ENCODE measurements at regions not wholly inside any gene's neighbourhood (a gene's known extent, or its start where the extent isn't known, plus 50 kb on each side); places are given as distances from the start of the nearest gene placed in this dataset.

- Histone ChIP-seq H3K27ac (no peak overlapping the region), H3K4me1 (no peaks in the 10 kb centered on the region), H3K9ac (no peak overlapping the region), H3K27me3 (no peaks in the 10 kb centered on the region), H3K4me2 (no peak overlapping the region), H3K36me3 (no peaks in the 10 kb centered on the region), H3K4me3 (no peak overlapping the region), H4K20me1 (no peaks in the 10 kb centered on the region), H3K9me3 (replicated peaks in 1 of 11) (peaks cover 0 to under 1% (median 0%) of the 10 kb centered on the region in 11 experiments; a peak in 1 of 22 replicates)
- no peak for TF ChIP-seq Cebpa-rat (IDR thresholded peaks at IDR 0.05)
Measured at GRCh38 chr4:149269835-149270234, 545.8 kb downstream of the IQCM start.

DNA sequence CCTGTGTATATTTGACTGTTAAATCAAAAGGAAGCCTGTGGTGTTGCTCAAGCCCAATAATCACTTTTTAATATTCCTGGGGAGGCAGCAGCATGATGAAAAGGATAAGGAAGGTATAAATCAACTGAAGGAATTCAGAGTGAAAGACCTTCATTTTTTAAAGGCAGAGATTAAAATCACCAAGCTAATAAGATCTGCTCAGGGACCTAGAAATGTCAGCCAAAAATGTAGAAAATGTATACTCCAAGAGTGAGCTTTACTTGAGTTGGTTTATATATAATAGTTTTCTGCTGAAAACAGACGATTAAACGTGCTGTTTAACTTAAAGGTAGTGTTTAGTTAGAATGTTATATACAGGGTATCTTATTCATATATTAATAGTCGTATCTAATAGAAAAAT lies 549.3 kb downstream of the IQCM start:
- Histone ChIP-seq H3K4me1 (no peaks in the 10 kb centered on the region), H3K9me3 (replicated peaks in 1 of 11) (no peaks in the 10 kb centered on the region), H3K4me3 (no peak overlapping the region), H3K27me3 (no peaks in the 10 kb centered on the region), H3K36me3 (no peaks in the 10 kb centered on the region), H4K20me1 (no peaks in the 10 kb centered on the region), H3K27ac (no peak overlapping the region), H3K4me2 (no peak overlapping the region), H3K9ac (no peak overlapping the region; a peak in 1 of 22 replicates)
- no peak for TF ChIP-seq Cebpa-rat (IDR thresholded peaks at IDR 0.05)

GRCh38 chr4:149265645-149266044 lies 550.0 kb downstream of the IQCM start:
- Histone ChIP-seq H3K4me2 (no peak overlapping the region), H3K4me3 (no peak overlapping the region), H3K27ac (no peak overlapping the region), H3K9me3 (replicated peaks in 1 of 11) (no peaks in the 10 kb centered on the region), H3K4me1 (no peaks in the 10 kb centered on the region), H3K27me3 (no peaks in the 10 kb centered on the region), H4K20me1 (no peaks in the 10 kb centered on the region), H3K9ac (no peak overlapping the region; a peak in 1 of 22 replicates), H3K36me3 (no peaks in the 10 kb centered on the region)
- peak in 2 of 11 experiments; percentile 48 to 61; a peak in 3 of 22 replicates for TF ChIP-seq Cebpa-rat (IDR thresholded peaks at IDR 0.05)

- H3K27me3 ChIP-seq, result no peaks in the 10 kb centered on the region
- H4K20me1 ChIP-seq, result no peaks in the 10 kb centered on the region
- no peak for TF ChIP-seq Cebpa-rat (IDR thresholded peaks at IDR 0.05)
- H3K4me2 ChIP-seq, result no peak overlapping the region
- no peak overlapping the region for H3K27ac ChIP-seq
- no peak overlapping the region for H3K4me3 ChIP-seq
- H3K4me1 ChIP-seq, result no peaks in the 10 kb centered on the region
- H3K9me3 ChIP-seq (replicated peaks in 1 of 11), result no peaks in the 10 kb centered on the region
- no peaks in the 10 kb centered on the region for H3K36me3 ChIP-seq
- no peak overlapping the region for H3K9ac ChIP-seq
Measured at GRCh38 chr4:149264093-149264733, 551.4 kb downstream of the IQCM start.

GRCh38 chr4:149248191-149248764 lies 567.4 kb downstream of the IQCM start:
- H3K27me3 ChIP-seq, result no peaks in the 10 kb centered on the region
- H3K27ac ChIP-seq, result no peak overlapping the region
- no peaks in the 10 kb centered on the region for H3K4me1 ChIP-seq
- H3K36me3 ChIP-seq, result no peaks in the 10 kb centered on the region
- no peaks in the 10 kb centered on the region for H4K20me1 ChIP-seq
- no peak overlapping the region for H3K4me3 ChIP-seq
- no peak for TF ChIP-seq Cebpa-rat (IDR thresholded peaks at IDR 0.05)
- H3K4me2 ChIP-seq, result no peak overlapping the region
- H3K9ac ChIP-seq, result no peak overlapping the region
- no peaks in the 10 kb centered on the region for H3K9me3 ChIP-seq (replicated peaks in 1 of 11)

DNA sequence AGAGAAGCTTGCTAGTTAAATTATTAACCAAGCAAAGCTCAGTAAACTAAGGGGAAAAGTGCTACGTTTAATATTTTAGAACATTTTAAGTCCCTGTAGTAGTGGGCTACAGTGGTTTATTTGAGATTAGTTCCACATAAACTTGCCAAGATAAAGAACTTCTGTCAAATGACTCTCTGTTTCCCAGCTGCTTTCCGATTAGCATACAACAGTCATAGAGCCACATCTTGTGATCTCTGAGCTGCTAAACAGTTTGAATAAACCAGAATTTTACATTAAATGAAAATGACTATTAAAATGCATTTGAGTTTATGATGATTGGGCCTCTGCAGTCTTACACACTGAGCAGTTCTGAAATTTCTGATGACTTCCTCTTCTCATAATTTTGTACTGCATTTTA lies 568.5 kb downstream of the IQCM start:
- no peaks in the 10 kb centered on the region for H3K36me3 ChIP-seq
- no peaks in the 10 kb centered on the region for H3K27me3 ChIP-seq
- H3K4me3 ChIP-seq, result no peak overlapping the region
- H3K9ac ChIP-seq, result no peak overlapping the region
- no peak overlapping the region for H3K4me2 ChIP-seq
- no peak for TF ChIP-seq Cebpa-rat (IDR thresholded peaks at IDR 0.05)
- H4K20me1 ChIP-seq, result no peaks in the 10 kb centered on the region
- no peak overlapping the region for H3K27ac ChIP-seq
- no peaks in the 10 kb centered on the region for H3K4me1 ChIP-seq
- H3K9me3 ChIP-seq (replicated peaks in 1 of 11), result no peaks in the 10 kb centered on the region

DNA sequence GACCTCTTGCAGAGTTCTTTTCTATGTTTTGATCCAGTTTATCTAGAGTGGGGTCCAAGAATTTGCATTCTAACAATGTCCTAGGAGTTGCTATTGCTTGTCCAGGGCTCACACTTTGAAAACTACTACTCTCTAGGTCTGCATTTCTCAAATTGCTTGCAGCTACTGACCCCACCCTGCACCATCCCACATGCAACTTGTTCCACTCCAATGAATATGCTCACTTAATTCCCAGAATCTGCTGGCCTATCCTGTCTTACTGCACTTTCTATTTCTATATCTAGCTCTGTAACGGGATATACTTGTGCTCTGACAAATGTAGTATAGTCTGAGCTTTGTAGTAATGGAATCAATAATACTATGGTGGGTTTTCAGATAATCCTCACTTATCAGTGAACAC lies 570.3 kb downstream of the IQCM start:
- no peak for TF ChIP-seq Cebpa-rat (IDR thresholded peaks at IDR 0.05)
- Histone ChIP-seq H3K36me3 (no peaks in the 10 kb centered on the region), H3K4me1 (no peaks in the 10 kb centered on the region)

DNA sequence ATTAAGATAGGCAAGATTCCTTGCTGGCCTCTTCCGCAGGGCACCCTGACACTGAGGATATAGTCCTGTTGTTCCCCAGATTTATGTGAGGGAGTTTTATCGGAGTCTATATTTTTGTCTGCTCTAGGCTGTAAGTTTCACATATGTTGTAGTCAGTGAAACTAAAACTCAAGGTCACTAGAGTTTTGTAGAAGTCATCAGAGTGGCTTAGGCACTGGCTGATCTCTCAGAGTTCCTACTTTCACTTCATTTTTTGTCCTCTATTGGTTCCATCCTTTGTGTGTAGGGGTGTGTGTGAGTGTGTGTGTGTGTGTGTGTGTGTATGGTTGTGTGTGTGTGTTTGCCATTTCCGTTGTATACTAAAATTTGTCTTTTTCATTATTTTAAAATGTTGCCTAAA lies 577.5 kb downstream of the IQCM start:
- Histone ChIP-seq H3K4me2 (peak overlapping the region in 2 of 11 experiments; percentile 24 to 39; a peak in 2 of 22 replicates), H4K20me1 (no peaks in the 10 kb centered on the region), H3K9me3 (replicated peaks in 1 of 11) (no peaks in the 10 kb centered on the region), H3K27ac (0 out of 22 replicates have a peak overlapping the region, but pooled peaks of 1 of the 11 experiments have one; percentile 18), H3K4me1 (peaks cover 0 to 9% (median 0%) of the 10 kb centered on the region in 10 experiments; a peak in 3 of 20 replicates), H3K36me3 (no peaks in the 10 kb centered on the region), H3K4me3 (no peak overlapping the region), H3K27me3 (no peaks in the 10 kb centered on the region), H3K9ac (no peak overlapping the region; a peak in 1 of 22 replicates)
- no peak for TF ChIP-seq Cebpa-rat (IDR thresholded peaks at IDR 0.05)

More for the DNA sequence above, 570.3 kb downstream of the IQCM start:
- H3K4me2 ChIP-seq, result no peak overlapping the region
- no peak overlapping the region for H3K4me3 ChIP-seq
- no peak overlapping the region for H3K27ac ChIP-seq
- H3K9ac ChIP-seq, result no peak overlapping the region
- H4K20me1 ChIP-seq, result no peaks in the 10 kb centered on the region
- no peaks in the 10 kb centered on the region for H3K27me3 ChIP-seq
- H3K9me3 ChIP-seq (replicated peaks in 1 of 11), result no peaks in the 10 kb centered on the region

- no peak for TF ChIP-seq Cebpa-rat (IDR thresholded peaks at IDR 0.05)
- H3K9ac ChIP-seq, result no peak overlapping the region
- H3K9me3 ChIP-seq (replicated peaks in 1 of 11), result no peaks in the 10 kb centered on the region
- H3K27ac ChIP-seq, result no peak overlapping the region
- no peaks in the 10 kb centered on the region for H3K36me3 ChIP-seq
- H3K4me2 ChIP-seq, result no peak overlapping the region
- H3K4me1 ChIP-seq, result peaks cover 0 to 9% (median 0%) of the 10 kb centered on the region in 10 experiments; a peak in 3 of 20 replicates
- no peaks in the 10 kb centered on the region for H4K20me1 ChIP-seq
- H3K4me3 ChIP-seq, result no peak overlapping the region
- no peaks in the 10 kb centered on the region for H3K27me3 ChIP-seq
Measured at GRCh38 chr4:149234798-149235197, 580.8 kb downstream of the IQCM start.

DNA sequence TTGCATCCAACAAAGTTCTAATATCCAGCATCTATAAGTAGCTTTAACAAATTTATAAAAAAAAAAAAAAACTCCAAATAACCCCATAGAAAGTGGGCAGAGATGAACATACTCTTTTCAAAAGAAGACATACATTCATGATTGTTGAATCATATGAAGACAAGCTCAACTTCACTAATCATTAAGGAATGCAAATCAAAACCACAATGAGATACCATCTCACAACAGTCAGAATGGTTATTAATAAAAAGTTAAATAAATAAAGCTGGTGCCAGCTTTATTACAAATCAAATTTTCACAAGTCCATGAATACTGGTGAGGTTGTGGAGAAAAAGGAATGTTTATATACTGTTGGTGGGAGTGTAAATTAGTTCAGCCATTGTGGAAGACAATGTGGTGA lies 592.0 kb downstream of the IQCM start:
- TF ChIP-seq Cebpa-rat (IDR thresholded peaks at IDR 0.05), result no peak
- Histone ChIP-seq H3K27ac (no peak overlapping the region), H3K4me2 (no peak overlapping the region)

More for the DNA sequence above, 592.0 kb downstream of the IQCM start:
- no peaks in the 10 kb centered on the region for H3K4me1 ChIP-seq
- no peak overlapping the region for H3K9ac ChIP-seq
- no peaks in the 10 kb centered on the region for H3K36me3 ChIP-seq
- peaks cover 27 to 47% (median 38%) of the 10 kb centered on the region in 11 experiments for H3K9me3 ChIP-seq (replicated peaks in 1 of 11)
- no peak overlapping the region for H3K4me3 ChIP-seq
- no peaks in the 10 kb centered on the region for H3K27me3 ChIP-seq
- no peaks in the 10 kb centered on the region for H4K20me1 ChIP-seq
